ENCODE measurements at regions not wholly inside any gene's neighbourhood (a gene's known extent, or its start where the extent isn't known, plus 50 kb on each side); places are given as distances from the start of the nearest gene placed in this dataset.

DNA sequence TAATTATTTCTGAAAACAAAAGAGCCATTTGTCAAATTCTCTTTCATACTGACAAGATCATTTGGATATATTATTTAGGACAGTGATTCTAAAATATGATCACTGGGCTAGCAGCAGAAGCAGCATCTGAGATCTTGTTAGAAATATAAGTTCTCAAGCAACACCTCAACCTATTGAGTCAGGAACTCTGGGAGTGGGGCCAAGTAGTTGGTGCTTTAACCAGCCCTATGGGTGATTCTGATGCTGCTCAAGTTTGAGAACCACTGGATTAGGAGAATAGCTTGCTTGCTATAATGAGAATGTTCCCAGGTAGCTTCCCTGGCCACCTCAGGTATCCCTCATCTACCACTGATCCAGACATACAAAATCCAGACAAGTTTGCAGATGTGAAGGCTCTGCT lies 466.9 kb upstream of the CELF4 start (continued):
- TF ChIP-seq, protein P1, sequence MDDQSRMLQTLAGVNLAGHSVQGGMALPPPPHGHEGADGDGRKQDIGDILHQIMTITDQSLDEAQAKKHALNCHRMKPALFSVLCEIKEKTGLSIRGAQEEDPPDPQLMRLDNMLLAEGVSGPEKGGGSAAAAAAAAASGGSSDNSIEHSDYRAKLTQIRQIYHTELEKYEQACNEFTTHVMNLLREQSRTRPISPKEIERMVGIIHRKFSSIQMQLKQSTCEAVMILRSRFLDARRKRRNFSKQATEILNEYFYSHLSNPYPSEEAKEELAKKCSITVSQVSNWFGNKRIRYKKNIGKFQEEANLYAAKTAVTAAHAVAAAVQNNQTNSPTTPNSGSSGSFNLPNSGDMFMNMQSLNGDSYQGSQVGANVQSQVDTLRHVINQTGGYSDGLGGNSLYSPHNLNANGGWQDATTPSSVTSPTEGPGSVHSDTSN (IDR thresholded peaks at IDR 0.05; ENCODE audit: insufficient replicate concordance, low read depth, low read length), result no peak
- TF ChIP-seq CREM (IDR thresholded peaks at IDR 0.05; ENCODE audit: low read depth) (no peak), KLF5 (IDR thresholded peaks at IDR 0.05; ENCODE audit: partially characterized antibody) (no peak), PAX5 (IDR thresholded peaks at IDR 0.05; ENCODE audit: borderline replicate concordance, low read depth, low read length) (no peak)
- TF ChIP-seq, protein P2, sequence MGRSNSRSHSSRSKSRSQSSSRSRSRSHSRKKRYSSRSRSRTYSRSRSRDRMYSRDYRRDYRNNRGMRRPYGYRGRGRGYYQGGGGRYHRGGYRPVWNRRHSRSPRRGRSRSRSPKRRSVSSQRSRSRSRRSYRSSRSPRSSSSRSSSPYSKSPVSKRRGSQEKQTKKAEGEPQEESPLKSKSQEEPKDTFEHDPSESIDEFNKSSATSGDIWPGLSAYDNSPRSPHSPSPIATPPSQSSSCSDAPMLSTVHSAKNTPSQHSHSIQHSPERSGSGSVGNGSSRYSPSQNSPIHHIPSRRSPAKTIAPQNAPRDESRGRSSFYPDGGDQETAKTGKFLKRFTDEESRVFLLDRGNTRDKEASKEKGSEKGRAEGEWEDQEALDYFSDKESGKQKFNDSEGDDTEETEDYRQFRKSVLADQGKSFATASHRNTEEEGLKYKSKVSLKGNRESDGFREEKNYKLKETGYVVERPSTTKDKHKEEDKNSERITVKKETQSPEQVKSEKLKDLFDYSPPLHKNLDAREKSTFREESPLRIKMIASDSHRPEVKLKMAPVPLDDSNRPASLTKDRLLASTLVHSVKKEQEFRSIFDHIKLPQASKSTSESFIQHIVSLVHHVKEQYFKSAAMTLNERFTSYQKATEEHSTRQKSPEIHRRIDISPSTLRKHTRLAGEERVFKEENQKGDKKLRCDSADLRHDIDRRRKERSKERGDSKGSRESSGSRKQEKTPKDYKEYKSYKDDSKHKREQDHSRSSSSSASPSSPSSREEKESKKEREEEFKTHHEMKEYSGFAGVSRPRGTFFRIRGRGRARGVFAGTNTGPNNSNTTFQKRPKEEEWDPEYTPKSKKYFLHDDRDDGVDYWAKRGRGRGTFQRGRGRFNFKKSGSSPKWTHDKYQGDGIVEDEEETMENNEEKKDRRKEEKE (IDR thresholded peaks at IDR 0.05), result no peak

DNA sequence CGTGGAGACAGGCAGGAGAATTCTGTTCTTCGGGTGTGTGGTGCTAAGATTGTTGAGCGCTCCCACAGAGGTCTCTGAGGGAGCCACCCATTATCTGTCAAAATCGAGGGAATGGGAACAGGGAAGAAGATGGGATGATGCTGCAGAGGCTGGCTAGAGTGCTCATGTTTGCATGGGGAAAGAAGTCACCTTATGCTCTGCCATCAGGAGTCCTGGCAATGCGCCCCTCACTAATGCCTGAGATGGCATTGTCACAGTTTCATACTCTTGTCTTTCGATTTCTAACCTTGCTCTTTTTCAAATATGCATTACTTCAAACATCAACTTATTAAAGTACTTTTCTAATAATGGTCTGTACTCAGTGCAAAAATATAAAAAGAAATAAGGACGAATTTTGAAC lies 463.3 kb upstream of the CELF4 start:
- H3K4me2 ChIP-seq (ENCODE audit: control insufficient read depth, insufficient read depth), result no peak overlapping the region
- H2AFZ ChIP-seq (ENCODE audit: control insufficient read depth, low read depth, low read length), result no peak overlapping the region
- intact Hi-C loops (cut with micrococcal nuclease; ENCODE audit: unreplicated experiment), result no loop called here
- no peaks in the 10 kb centered on the region for H3K27me3 ChIP-seq (replicated peaks in 1 of 2; ENCODE audit: control insufficient read depth in 2 of 2, insufficient read depth in 2 of 2, low read length in 1 of 2)
- no peaks in the 10 kb centered on the region for H4K20me1 ChIP-seq (ENCODE audit: control insufficient read depth, insufficient read depth)
- in situ Hi-C loops (cut with MboI), result no loop called here
- TF ChIP-seq SIN3A (IDR thresholded peaks at IDR 0.05; ENCODE audit: low read depth, low read length) (no peak), SUZ12 (IDR thresholded peaks at IDR 0.05; ENCODE audit: unreplicated experiment) (no peak), SMAD1 (IDR thresholded peaks at IDR 0.05; ENCODE audit: low read depth, partially characterized antibody) (no peak), CREM (IDR thresholded peaks at IDR 0.05; ENCODE audit: low read depth) (no peak)
- no peaks in the 10 kb centered on the region for H3K79me2 ChIP-seq (ENCODE audit: control insufficient read depth, insufficient read depth, low read length)
- H3K36me3 ChIP-seq (ENCODE audit: control insufficient read depth in 2 of 2, insufficient read depth in 2 of 2, low read length in 1 of 2), result no peaks in the 10 kb centered on the region
- no peak overlapping the region for H3K27ac ChIP-seq (ENCODE audit: control insufficient read depth, insufficient read depth)
- BruUV-seq (replicated peaks), result no TSS peak
- POLR2A ChIA-PET, result no interaction called here
- FAIRE-seq, result no peak
- CTCF ChIA-PET, result no interaction called here
- no peak for DNase-seq (ENCODE audit: low read depth, low spot score)
- H3K4me3 ChIP-seq, result no peak overlapping the region
- no peaks in the 10 kb centered on the region for H3K9me3 ChIP-seq (replicated peaks; ENCODE audit: control insufficient read depth, insufficient read depth, low read length)
- SMC1A ChIA-PET (ENCODE audit: uncharacterized antibody, unreplicated experiment), result interaction anchor here (1.1 kb wide), 1 partner anchor 9 kb away, joined by 3 read pairs; no protein-coding TSS in a partner anchor
- no peaks in the 10 kb centered on the region for H3K4me1 ChIP-seq (ENCODE audit: control insufficient read depth, insufficient read depth, low read length)
- 32% methylated on average over 7 of the region's 7 CpGs for WGBS (ENCODE audit: insufficient coverage, insufficient replicate concordance, low lambda C conversion rate, missing lambda C conversion rate)
- no peak for ATAC-seq
- RAD21 ChIA-PET (ENCODE audit: unreplicated experiment), result no interaction called here
- no peak overlapping the region for H3K9ac ChIP-seq (ENCODE audit: control insufficient read depth, insufficient read depth, low read length)

Data from GM12878 (cell line).